Liver (tissue), 8 donors: ENCODE measurements at regions not wholly inside any gene's neighbourhood (a gene's known extent, or its start where the extent isn't known, plus 50 kb on each side); places are given as distances from the start of the nearest gene placed in this dataset.
"Not testable (repeated sequence)": the region's sequence is repeated elsewhere in the genome, so short reads cannot be mapped to it uniquely, and the experiment has no call there.

Experiments used
- DNase-seq: peaks from one replicate; pipeline ENCODE4 v3.0.0-alpha.2; 2017; ENCODE audit warnings: low spot score
- H3K27ac ChIP-seq, 2 donors: one replicate each; pipeline ENCODE4 v1.7.0; 2013; ENCODE audit warnings: inconsistent platforms in 2 of 2, low read length in 2 of 2, control low read depth in 1 of 2, low read depth in 1 of 2, mild to moderate bottlenecking in 1 of 2
- H3K27me3 ChIP-seq, 4 donors: one replicate each; pipeline versions ENCODE4 v1.6.1 to v1.7.0; 2013; ENCODE audit warnings: low read length in 3 of 4, inconsistent platforms in 1 of 4, mild to moderate bottlenecking in 1 of 4, moderate library complexity in 1 of 4; ENCODE audit not compliant: control insufficient read depth in 4 of 4, insufficient read depth in 4 of 4
- H3K36me3 ChIP-seq, 4 donors: one replicate each; pipeline versions ENCODE4 v1.6.1 to v1.7.0; 2013; ENCODE audit warnings: low read length in 3 of 4, mild to moderate bottlenecking in 3 of 4, low read depth in 1 of 4, moderate library complexity in 1 of 4; ENCODE audit not compliant: control insufficient read depth in 4 of 4, insufficient read depth in 3 of 4
- H3K4me1 ChIP-seq, 4 donors: one replicate each; pipeline versions ENCODE4 v1.6.1 to v1.7.0; 2013; ENCODE audit warnings: low read length in 3 of 4, mild to moderate bottlenecking in 3 of 4, moderate library complexity in 1 of 4; ENCODE audit not compliant: control insufficient read depth in 4 of 4, insufficient read depth in 4 of 4
- H3K4me3 ChIP-seq, 3 donors: one replicate each; pipeline versions ENCODE4 v1.6.1 to v1.7.0; 2013; ENCODE audit warnings: low read length in 3 of 3, control low read depth in 1 of 3, low read depth in 1 of 3, mild to moderate bottlenecking in 1 of 3
- H3K9ac ChIP-seq, 2 donors: one replicate each; pipeline ENCODE4 v1.7.0; 2013; ENCODE audit warnings: low read length in 2 of 2, mild to moderate bottlenecking in 2 of 2, moderate library complexity in 2 of 2, control low read depth in 1 of 2, low read depth in 1 of 2
- H3K9me3 ChIP-seq, 4 donors: one replicate each; pipeline versions ENCODE4 v1.6.1 to v1.7.0; 2013; ENCODE audit warnings: low read length in 3 of 4; ENCODE audit not compliant: control insufficient read depth in 4 of 4
- ATF3 ChIP-seq: IDR thresholded peaks from 2 replicates; pipeline ENCODE4 v1.6.1; 2016; ENCODE audit warnings: antibody characterized with exemption
- CTCF ChIP-seq: fragments of 150-350 bp; IDR thresholded peaks from 2 replicates; pipeline ENCODE4 v1.5.1; 2017; ENCODE audit warnings: improper control_type of control experiment, low read depth, low read length; ENCODE audit not compliant: missing input control
- EGR1 ChIP-seq, 2 donors: IDR thresholded peaks; 2 replicates each; pipeline ENCODE4 v1.6.1; 2016 to 2018; ENCODE audit warnings: antibody characterized with exemption in 2 of 2, low read depth in 2 of 2
- FOXA1 ChIP-seq: IDR thresholded peaks from 2 replicates; pipeline ENCODE4 v1.6.1; 2016; ENCODE audit warnings: antibody characterized with exemption
- FOXA2 ChIP-seq: IDR thresholded peaks from 2 replicates; pipeline ENCODE4 v1.6.1; 2016; ENCODE audit warnings: antibody characterized with exemption
- GABPA ChIP-seq, 2 donors: IDR thresholded peaks in 1 of 2; conservative IDR thresholded peaks in 1 of 2; 2 replicates each; pipeline ENCODE4 v1.6.1; 2016; ENCODE audit warnings: antibody characterized with exemption in 2 of 2, mild to moderate bottlenecking in 1 of 2, moderate library complexity in 1 of 2
- HNF4A ChIP-seq, 2 donors: conservative IDR thresholded peaks; 2 replicates each; pipeline ENCODE4 v1.6.1; 2016; ENCODE audit warnings: antibody characterized with exemption in 2 of 2, mild to moderate bottlenecking in 2 of 2
- HNF4G ChIP-seq: IDR thresholded peaks from 2 replicates; pipeline ENCODE4 v1.6.1; 2016; ENCODE audit warnings: antibody characterized with exemption
- JUND ChIP-seq, 2 donors: IDR thresholded peaks; 2 replicates each; pipeline ENCODE4 v1.6.1; 2016; ENCODE audit warnings: antibody characterized with exemption in 2 of 2
- MAX ChIP-seq: IDR thresholded peaks from 2 replicates; pipeline ENCODE4 v1.6.1; 2016; ENCODE audit warnings: antibody characterized with exemption
- NR2F2 ChIP-seq: IDR thresholded peaks from 2 replicates; pipeline ENCODE4 v1.6.1; 2016; ENCODE audit warnings: antibody characterized with exemption
- RAD21 ChIP-seq, 2 donors: IDR thresholded peaks; 2 replicates each; pipeline ENCODE4 v1.6.1; 2016; ENCODE audit warnings: antibody characterized with exemption in 2 of 2, mild to moderate bottlenecking in 2 of 2
- REST ChIP-seq: IDR thresholded peaks from 2 replicates; pipeline ENCODE4 v1.6.1; 2016; ENCODE audit warnings: antibody characterized with exemption, mild to moderate bottlenecking
- RXRA ChIP-seq, 2 donors: IDR thresholded peaks; 2 replicates each; pipeline ENCODE4 v1.6.1; 2017 to 2018; ENCODE audit warnings: antibody characterized with exemption in 2 of 2, mild to moderate bottlenecking in 1 of 2
- SP1 ChIP-seq: IDR thresholded peaks from 2 replicates; pipeline ENCODE4 v1.6.1; 2018; ENCODE audit warnings: antibody characterized with exemption, mild to moderate bottlenecking
- TAF1 ChIP-seq: conservative IDR thresholded peaks from 2 replicates; pipeline ENCODE4 v1.6.1; 2016; ENCODE audit warnings: antibody characterized with exemption, mild to moderate bottlenecking
- YY1 ChIP-seq: IDR thresholded peaks from 2 replicates; pipeline ENCODE4 v1.6.1; 2016; ENCODE audit warnings: antibody characterized with exemption, mild to moderate bottlenecking
- ZBTB33 ChIP-seq: IDR thresholded peaks from 2 replicates; pipeline ENCODE4 v1.6.1; 2016; ENCODE audit warnings: antibody characterized with exemption
- WGBS: extraction: QIAGEN DNeasy Blood & Tissue Kit; methylation state at CpG from one replicate; pipeline ENCODE4 v1.1.7; 2013; 5-methylcytosine and 5-hydroxymethylcytosine counted together
- donor health status: healthy.
- donor health status: healthy.
- donor health status: healthy.
- donor health status: healthy.
- donor health status: healthy.

- TF ChIP-seq CTCF (no peak), MAX (no peak), FOXA2 (no peak), RAD21 (IDR thresholded peaks at IDR 0.05) (no peak), HNF4G (no peak), RXRA (IDR thresholded peaks at IDR 0.05) (no peak), SP1 (no peak), FOXA1 (no peak), HNF4A (conservative IDR thresholded peaks at IDR 0.05) (no peak)
Measured at GRCh38 chr3:20288050-20288449, 102.0 kb upstream of the SGO1 start (continued).

- Histone ChIP-seq H3K36me3 (no peaks in the 10 kb centered on the region), H3K4me1 (no peaks in the 10 kb centered on the region), H3K4me3 (no peak overlapping the region), H3K27ac (no peak overlapping the region), H3K9me3 (peaks cover 0 to 1% (median 0%) of the 10 kb centered on the region in 4 donors), H3K27me3 (no peaks in the 10 kb centered on the region), H3K9ac (no peak overlapping the region)
- 78% methylated on average over 7 of the region's 7 CpGs for WGBS
- TF ChIP-seq GABPA (IDR thresholded peaks at IDR 0.05 in 1 of 2, conservative IDR thresholded peaks at IDR 0.05 in 1 of 2) (no peak), EGR1 (IDR thresholded peaks at IDR 0.05; ENCODE audit: low read depth in 2 of 2) (no peak), TAF1 (no peak), MAX (no peak), RXRA (IDR thresholded peaks at IDR 0.05) (no peak), JUND (IDR thresholded peaks at IDR 0.05) (no peak), FOXA1 (no peak), FOXA2 (no peak), YY1 (no peak), NR2F2 (no peak), ATF3 (no peak), SP1 (no peak), REST (no peak), HNF4A (conservative IDR thresholded peaks at IDR 0.05) (no peak), ZBTB33 (no peak), HNF4G (no peak), RAD21 (IDR thresholded peaks at IDR 0.05) (no peak), CTCF (no peak)
- no peak for DNase-seq
Measured at GRCh38 chr3:20280257-20280656, 94.3 kb upstream of the SGO1 start.

- H3K27ac ChIP-seq, H3K36me3 ChIP-seq, H3K4me3 ChIP-seq, H3K27me3 ChIP-seq, H3K9me3 ChIP-seq, H3K4me1 ChIP-seq, DNase-seq, H3K9ac ChIP-seq: not testable (repeated sequence)
- 94% methylated on average over 4 of the region's 4 CpGs for WGBS
Measured at GRCh38 chr3:20265977-20266376, 80.0 kb upstream of the SGO1 start.
